H1 (cell line): ENCODE measurements at regions not wholly inside any gene's neighbourhood (a gene's known extent, or its start where the extent isn't known, plus 50 kb on each side); places are given as distances from the start of the nearest gene placed in this dataset.
A peak's percentile ranks its signal among the peaks of the same experiment; 100 is the strongest.

ENCODE experiments used
- CTCF ChIA-PET: fragments of 300-600 bp; sonication (Branson Sonifier 250); formaldehyde crosslinking; loops from one replicate; lab custom pipeline; 2021; ENCODE audit not compliant: partially characterized antibody; lab: Charles Lee
- POLR2A ChIA-PET: fragments of 300-600 bp; sonication (Branson Sonifier 250); formaldehyde crosslinking; loops from one replicate; lab custom pipeline; 2021; ENCODE audit warnings: inconsistent platforms; ENCODE audit not compliant: partially characterized antibody; lab: Charles Lee
- DNase-seq, 2 experiments: peaks; one replicate each; pipeline versions ENCODE4 v3.0.0 to v3.0.0-alpha.2; 2010 to 2022; ENCODE audit warnings: low spot score in 2 of 2, low read depth in 1 of 2, mixed read lengths in 1 of 2
- FAIRE-seq: peaks from 2 replicates; lab custom pipeline; 2011; peaks lifted over from hg19 to GRCh38; lab: Jason Lieb, UNC
- H2AFZ ChIP-seq: 2 replicates; pipeline ENCODE4 v1.8.1; 2012; ENCODE audit warnings: low read length, inconsistent platforms
- H2AK5ac ChIP-seq: 2 replicates; pipeline ENCODE4 v1.6.1; 2013; ENCODE audit warnings: low read depth, low read length
- H2BK120ac ChIP-seq: replicated peaks from 2 replicates; pipeline ENCODE3; 2013; ENCODE audit warnings: low read depth, low read length, inconsistent platforms
- H2BK12ac ChIP-seq: 2 replicates; pipeline ENCODE4 v1.6.1; 2013; ENCODE audit warnings: low read depth, low read length
- H2BK15ac ChIP-seq: 2 replicates; pipeline ENCODE4 v1.6.1; 2013; ENCODE audit warnings: low read length
- H2BK20ac ChIP-seq: 2 replicates; pipeline ENCODE4 v1.6.1; 2013; ENCODE audit warnings: low read length
- H2BK5ac ChIP-seq: 2 replicates; pipeline ENCODE4 v1.6.1; 2013; ENCODE audit warnings: low read depth, low read length
- H3K14ac ChIP-seq: 2 replicates; pipeline ENCODE4 v1.6.1; 2013; ENCODE audit warnings: inconsistent platforms; ENCODE audit not compliant: insufficient read length
- H3K18ac ChIP-seq: 2 replicates; pipeline ENCODE4 v1.6.1; 2013; ENCODE audit warnings: low read length; ENCODE audit errors: extremely low read depth
- H3K23ac ChIP-seq: 2 replicates; pipeline ENCODE4 v1.6.1; 2013; ENCODE audit warnings: inconsistent platforms; ENCODE audit not compliant: insufficient read length
- H3K23me2 ChIP-seq: 2 replicates; pipeline ENCODE4 v1.6.1; 2013; ENCODE audit warnings: low read depth, low read length
- H3K27ac ChIP-seq: 2 replicates; pipeline ENCODE4 v1.6.1; 2011; ENCODE audit warnings: low read depth, low read length, inconsistent platforms
- H3K27me3 ChIP-seq, 4 experiments: replicated peaks in 1 of 4; 1 replicate in 1 of 4; 2 replicates in 3 of 4; pipeline versions ENCODE4 v1.6.1 to v1.8.1; 2011 to 2013; ENCODE audit warnings: low read length in 3 of 4, mild to moderate bottlenecking in 3 of 4, inconsistent platforms in 2 of 4, mixed read lengths in 2 of 4, moderate library complexity in 1 of 4; ENCODE audit not compliant: control insufficient read depth in 3 of 4, insufficient read depth in 3 of 4; ENCODE audit errors: extremely low read depth in 1 of 4
- H3K36me3 ChIP-seq, 4 experiments: 2 replicates each; pipeline versions ENCODE4 v1.6.1 to v1.8.1; 2011 to 2013; ENCODE audit warnings: mild to moderate bottlenecking in 4 of 4, low read length in 3 of 4, moderate library complexity in 2 of 4, control low read depth in 1 of 4, inconsistent platforms in 1 of 4; ENCODE audit not compliant: insufficient read depth in 4 of 4, control insufficient read depth in 2 of 4
- H3K4ac ChIP-seq: replicated peaks from 2 replicates; pipeline ENCODE3; 2013; ENCODE audit warnings: low read length, low read depth, mixed read lengths, inconsistent platforms; ENCODE audit not compliant: insufficient read length
- H3K4me1 ChIP-seq, 4 experiments: replicated peaks in 1 of 4; 1 replicate in 1 of 4; 2 replicates in 3 of 4; pipeline versions ENCODE4 v1.6.1 to v1.8.1; 2011 to 2013; ENCODE audit warnings: low read length in 3 of 4, inconsistent platforms in 2 of 4, mixed read lengths in 1 of 4; ENCODE audit not compliant: insufficient read depth in 4 of 4, control insufficient read depth in 3 of 4
- H3K4me2 ChIP-seq, 2 experiments: 2 replicates each; pipeline versions ENCODE4 v1.6.1 to v1.8.1; 2011 to 2013; ENCODE audit warnings: low read depth in 2 of 2, low read length in 2 of 2, control low read depth in 1 of 2, inconsistent platforms in 1 of 2, mild to moderate bottlenecking in 1 of 2; ENCODE audit not compliant: insufficient read depth in 1 of 2
- H3K4me3 ChIP-seq, 4 experiments: fragments of 200-600, 300-600 bp in 1 of 4; sonication (generic), shearing (Covaris generic), sonication (Bioruptor Twin) in 1 of 4; 2 replicates each; pipeline versions ENCODE4 v1.5.1 to v1.8.1; 2011 to 2016; ENCODE audit warnings: low read length in 4 of 4, low read depth in 3 of 4, control low read depth in 2 of 4, inconsistent platforms in 2 of 4, mild to moderate bottlenecking in 2 of 4, mixed read lengths in 1 of 4, moderate library complexity in 1 of 4; ENCODE audit not compliant: insufficient read depth in 2 of 4; ENCODE audit errors: extremely low read depth in 1 of 4
- H3K56ac ChIP-seq: replicated peaks from 2 replicates; pipeline ENCODE3; 2013; ENCODE audit warnings: low read depth, mild to moderate bottlenecking, mixed read lengths, low read length, inconsistent platforms; ENCODE audit not compliant: insufficient read length
- H3K79me1 ChIP-seq: 2 replicates; pipeline ENCODE4 v1.6.1; 2013; ENCODE audit warnings: low read depth, low read length, control low read depth
- H3K79me2 ChIP-seq, 2 experiments: 2 replicates each; pipeline versions ENCODE4 v1.6.1 to v1.8.1; 2012 to 2013; ENCODE audit warnings: low read length in 2 of 2, mild to moderate bottlenecking in 2 of 2, inconsistent platforms in 1 of 2; ENCODE audit not compliant: insufficient read depth in 2 of 2, control insufficient read depth in 1 of 2
- H3K9ac ChIP-seq, 4 experiments: replicated peaks in 1 of 4; 1 replicate in 1 of 4; 2 replicates in 3 of 4; pipeline versions ENCODE4 v1.6.1 to v1.8.1; 2011 to 2013; ENCODE audit warnings: low read depth in 3 of 4, low read length in 3 of 4, control low read depth in 2 of 4, mild to moderate bottlenecking in 2 of 4, moderate library complexity in 2 of 4, inconsistent platforms in 1 of 4; ENCODE audit errors: extremely low read depth in 1 of 4
- H3K9me3 ChIP-seq, 2 experiments: 2 replicates each; pipeline versions ENCODE4 v1.6.1 to v1.8.1; 2012 to 2013; ENCODE audit warnings: mild to moderate bottlenecking in 2 of 2, moderate library complexity in 2 of 2, control low read depth in 1 of 2, inconsistent platforms in 1 of 2, low read depth in 1 of 2, low read length in 1 of 2, mixed read lengths in 1 of 2; ENCODE audit not compliant: insufficient read depth in 2 of 2
- H4K20me1 ChIP-seq, 2 experiments: replicated peaks in 1 of 2; 2 replicates each; pipeline versions ENCODE3 to v1.8.1; 2011 to 2013; ENCODE audit warnings: inconsistent platforms in 2 of 2, low read length in 2 of 2, mild to moderate bottlenecking in 1 of 2; ENCODE audit not compliant: insufficient read depth in 2 of 2, control insufficient read depth in 1 of 2
- H4K5ac ChIP-seq: 2 replicates; pipeline ENCODE4 v1.6.1; 2013; ENCODE audit warnings: low read length, low read depth, mixed read lengths, inconsistent platforms; ENCODE audit not compliant: insufficient read length
- H4K8ac ChIP-seq: 2 replicates; pipeline ENCODE4 v1.8.0; 2013; ENCODE audit warnings: mild to moderate bottlenecking, moderate library complexity, low read length, inconsistent platforms; ENCODE audit not compliant: insufficient read depth; ENCODE audit errors: extremely low read depth
- H4K91ac ChIP-seq: replicated peaks from 2 replicates; pipeline ENCODE3; 2013; ENCODE audit warnings: low read length, mixed read lengths, inconsistent platforms; ENCODE audit not compliant: insufficient read length
- CREB1 ChIP-seq: IDR thresholded peaks from 2 replicates; pipeline ENCODE4 v1.6.1; 2012; ENCODE audit warnings: inconsistent platforms
- CTBP2 ChIP-seq: IDR thresholded peaks from 2 replicates; pipeline ENCODE4 v1.7.0; 2011; ENCODE audit warnings: borderline replicate concordance, mild to moderate bottlenecking, moderate library complexity, mixed read lengths, low read length; ENCODE audit not compliant: insufficient read depth, insufficient read length
- KDM1A ChIP-seq: fragments of 200-600, 300-600 bp; sonication (generic); IDR thresholded peaks from 2 replicates; pipeline ENCODE4 v1.7.1; 2016; ENCODE audit warnings: mild to moderate bottlenecking, low read length, borderline replicate concordance
- POU5F1 ChIP-seq: IDR thresholded peaks from 2 replicates; pipeline ENCODE4 v1.6.1; 2011; ENCODE audit warnings: low read depth, mild to moderate bottlenecking, low read length, moderate library complexity
- RAD21 ChIP-seq, 2 experiments: IDR thresholded peaks in 1 of 2; conservative IDR thresholded peaks in 1 of 2; 2 replicates each; pipeline ENCODE4 v1.6.1; 2011; ENCODE audit warnings: low read depth in 2 of 2, low read length in 2 of 2, improper control_type of control experiment in 1 of 2, inconsistent platforms in 1 of 2, mild to moderate bottlenecking in 1 of 2, moderate library complexity in 1 of 2
- SIN3A ChIP-seq, 2 experiments: IDR thresholded peaks in 1 of 2; conservative IDR thresholded peaks in 1 of 2; 2 replicates each; pipeline ENCODE4 v1.6.1; 2011 to 2012; ENCODE audit warnings: low read length in 2 of 2, improper control_type of control experiment in 1 of 2, low read depth in 1 of 2, mild to moderate bottlenecking in 1 of 2
- TCF12 ChIP-seq: IDR thresholded peaks from 2 replicates; pipeline ENCODE4 v1.6.1; 2011; ENCODE audit warnings: low read depth, mild to moderate bottlenecking, low read length
- TEAD4 ChIP-seq: IDR thresholded peaks from 2 replicates; pipeline ENCODE4 v1.6.1; 2012; ENCODE audit warnings: low read depth, low read length, inconsistent platforms, mixed read lengths
- ZNF274 ChIP-seq: IDR thresholded peaks from 2 replicates; pipeline ENCODE4 v1.7.0; 2012; ENCODE audit warnings: low read length, borderline replicate concordance; ENCODE audit errors: extremely low read depth

- Histone ChIP-seq H3K23ac (no peak overlapping the region), H2AK5ac (no peak overlapping the region), H3K4ac (no peak overlapping the region), H2BK12ac (no peak overlapping the region), H4K20me1 (no peaks in the 10 kb centered on the region), H2AFZ (no peak overlapping the region), H3K4me1 (no peaks in the 10 kb centered on the region), H3K9me3 (no peaks in the 10 kb centered on the region), H2BK20ac (no peak overlapping the region), H2BK120ac (no peak overlapping the region), H3K79me1 (no peaks in the 10 kb centered on the region), H3K18ac (no peak overlapping the region), H3K36me3 (no peaks in the 10 kb centered on the region), H3K4me3 (no peak overlapping the region), H2BK15ac (no peak overlapping the region), H3K27ac (no peak overlapping the region), H3K14ac (no peak overlapping the region), H3K23me2 (no peaks in the 10 kb centered on the region; the same call in 1 of the 2 replicates), H3K27me3 (no peaks in the 10 kb centered on the region), H3K56ac (no peak overlapping the region), H3K9ac (peak overlapping the region in 1 of 4 experiments; percentile 8; a peak in 1 of 7 replicates), H3K4me2 (no peak overlapping the region), H4K91ac (no peak overlapping the region), H3K79me2 (no peaks in the 10 kb centered on the region), H2BK5ac (no peak overlapping the region), H4K5ac (no peak overlapping the region), H4K8ac (no peak overlapping the region)
- ChIA-PET POLR2A (no interaction called here), CTCF (interaction anchor here (0.6 to 1.5 kb wide), 2 partner anchors 12 to 186 kb away, joined by 3 to 4 read pairs; no protein-coding TSS in a partner anchor)
- FAIRE-seq = no peak
- TF ChIP-seq TCF12 = no peak
- TF ChIP-seq TEAD4 = no peak
- no peak for TF ChIP-seq CTBP2
- no peak for TF ChIP-seq CREB1
- TF ChIP-seq POU5F1 = 0 out of 2 replicates have a peak, but pooled peaks have one; percentile 32
- TF ChIP-seq KDM1A = no peak
- TF ChIP-seq RAD21 (IDR thresholded peaks at IDR 0.05 in 1 of 2, conservative IDR thresholded peaks at IDR 0.05 in 1 of 2; ENCODE audit: low read depth in 2 of 2, low read length in 2 of 2) = no peak
- no peak for TF ChIP-seq SIN3A (conservative IDR thresholded peaks at IDR 0.05 in 1 of 2, IDR thresholded peaks at IDR 0.05 in 1 of 2; ENCODE audit: low read depth in 1 of 2, low read length in 2 of 2)
- TF ChIP-seq ZNF274 = no peak
- no peak for DNase-seq
Observed at GRCh38 chr1:106969731-106970130, 86.7 kb upstream of the PRMT6 start.
